ENCODE measurements at regions not wholly inside any gene's neighbourhood (a gene's known extent, or its start where the extent isn't known, plus 50 kb on each side); places are given as distances from the start of the nearest gene placed in this dataset.

DNA sequence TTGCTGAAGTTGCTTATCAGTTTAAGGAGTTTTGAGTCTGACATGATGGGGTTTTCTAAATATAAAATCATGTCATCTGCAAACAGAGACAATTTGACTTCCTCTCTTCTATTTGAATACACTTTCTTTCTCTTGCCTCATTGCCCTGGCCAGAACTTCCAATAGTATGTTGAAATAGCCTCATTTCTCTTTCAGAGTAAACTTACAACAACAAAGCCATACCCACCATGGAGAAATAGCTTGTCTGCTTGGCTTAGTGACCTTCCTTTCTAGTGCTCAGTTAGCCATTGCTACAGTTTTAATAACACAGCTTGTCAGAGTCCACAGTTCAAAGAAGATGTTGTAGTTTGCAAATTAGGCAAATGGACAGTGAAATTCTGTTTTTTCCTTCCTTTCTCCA is 228.0 kb downstream of the ETAA1 start:
- DNase-seq (ENCODE audit: low read depth in 2 of 2), result no peak

DNA sequence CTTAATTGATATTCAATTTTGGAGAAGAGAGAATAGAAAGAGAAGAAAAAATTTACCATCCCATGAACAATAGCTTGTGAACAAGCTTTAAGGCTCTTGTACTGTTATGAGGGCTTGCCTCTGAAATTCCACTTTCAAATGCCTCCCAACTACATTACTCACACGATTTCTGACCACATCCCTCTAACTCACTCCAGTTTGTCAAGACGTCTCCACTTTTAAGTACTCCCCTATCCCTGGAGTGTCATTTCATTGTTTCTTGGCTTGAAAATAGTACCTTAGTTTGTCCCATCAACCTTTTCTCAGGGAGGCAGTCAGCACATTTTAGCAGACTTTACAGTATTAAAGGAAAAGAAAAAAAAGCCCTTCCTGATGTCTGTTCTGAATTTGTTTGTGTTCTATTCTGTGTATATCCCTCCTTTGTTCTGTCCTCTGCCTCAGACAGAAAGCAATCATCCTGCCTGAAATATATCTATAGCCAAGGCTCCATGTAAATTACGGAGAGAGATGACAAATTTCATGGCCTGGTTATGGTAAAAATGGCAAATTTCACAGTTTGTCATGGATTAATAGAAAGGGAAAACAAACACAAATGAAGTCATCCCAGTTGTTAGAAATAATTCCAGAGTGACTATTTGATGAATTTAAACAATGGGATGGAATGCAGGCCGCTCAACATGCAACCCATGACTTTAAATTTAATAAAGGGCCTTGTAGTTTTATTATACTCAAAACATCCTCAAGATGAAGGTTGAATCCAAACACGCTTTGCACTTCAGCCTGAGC is 228.8 kb downstream of the ETAA1 start:
- DNase-seq (ENCODE audit: low read depth in 2 of 2), result no peak

DNA sequence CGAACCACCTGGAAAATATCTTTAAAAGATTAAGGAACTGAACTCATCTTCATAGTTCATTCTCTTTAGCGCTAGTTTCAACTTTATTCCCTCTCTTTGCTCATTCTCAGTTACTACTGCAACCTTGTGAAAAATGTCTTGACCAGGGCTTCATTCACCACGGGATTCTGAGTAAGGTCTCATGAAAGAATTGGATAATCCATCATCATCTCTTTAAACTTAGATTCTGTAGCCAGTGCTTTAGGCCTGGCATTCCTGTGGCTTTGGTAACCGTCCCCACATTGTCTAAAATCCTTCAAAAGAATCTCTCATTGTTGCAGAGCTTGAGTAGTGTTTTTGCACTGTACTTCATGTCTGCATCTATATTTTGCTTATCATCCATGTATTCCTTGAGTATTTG is 229.5 kb downstream of the ETAA1 start:
- no peak for DNase-seq (ENCODE audit: low read depth in 2 of 2)

DNA sequence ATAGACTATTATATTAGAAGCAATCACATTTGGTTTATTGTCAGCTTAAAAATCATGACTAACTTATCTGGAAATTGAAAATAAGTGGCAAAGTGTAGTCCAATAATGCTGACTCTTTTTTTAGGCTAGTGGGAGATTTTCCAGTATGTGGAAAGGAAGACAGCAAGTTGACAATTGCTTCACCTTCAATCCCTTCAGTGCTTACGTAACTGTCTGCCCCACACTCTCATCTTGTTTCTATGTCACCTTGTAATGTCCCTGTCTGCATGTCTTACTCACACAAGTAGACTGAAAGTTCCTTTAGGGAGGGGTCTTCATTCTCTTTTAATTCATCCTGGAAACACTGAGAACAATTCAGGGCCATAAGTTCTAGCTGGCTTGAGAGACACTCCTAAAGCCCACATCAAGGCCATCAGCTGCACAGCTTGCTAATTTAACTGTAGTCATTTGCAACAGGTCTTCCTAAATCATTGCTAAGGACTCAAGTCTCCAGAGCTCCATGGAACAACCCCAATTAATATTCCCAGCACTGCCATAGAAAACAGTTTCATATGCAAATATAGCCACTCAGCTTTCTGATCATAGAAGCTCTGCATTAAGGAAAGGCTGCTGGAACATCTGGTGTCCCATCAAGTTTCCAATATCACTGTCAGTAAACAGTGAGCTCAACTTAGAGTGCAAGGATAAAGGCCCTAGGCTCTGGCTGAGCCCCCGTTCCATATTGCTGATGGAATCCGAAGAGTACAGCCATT is 230.5 kb downstream of the ETAA1 start:
- no peak for DNase-seq (ENCODE audit: low read depth in 2 of 2)

DNA sequence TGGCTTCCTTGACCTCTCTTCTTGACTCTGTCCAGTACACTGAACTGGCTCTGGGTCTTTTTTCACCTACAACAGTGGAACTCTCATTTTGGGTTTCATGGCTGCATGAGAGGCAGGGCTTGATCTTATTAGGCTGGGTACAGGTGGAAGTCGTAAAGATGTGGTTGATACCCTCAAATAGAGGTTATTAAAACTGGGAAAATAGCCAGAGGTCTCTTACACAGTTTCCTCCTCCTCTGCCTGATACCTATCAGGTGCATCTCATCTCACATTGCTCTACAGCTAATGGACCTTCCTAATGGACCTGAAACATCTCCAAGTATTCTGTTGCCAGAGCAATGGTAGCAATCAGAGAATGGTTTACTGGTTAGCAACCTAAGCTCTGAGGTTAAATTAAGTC is 231.8 kb downstream of the ETAA1 start:
- no peak for DNase-seq (ENCODE audit: low read depth in 2 of 2)

DNA sequence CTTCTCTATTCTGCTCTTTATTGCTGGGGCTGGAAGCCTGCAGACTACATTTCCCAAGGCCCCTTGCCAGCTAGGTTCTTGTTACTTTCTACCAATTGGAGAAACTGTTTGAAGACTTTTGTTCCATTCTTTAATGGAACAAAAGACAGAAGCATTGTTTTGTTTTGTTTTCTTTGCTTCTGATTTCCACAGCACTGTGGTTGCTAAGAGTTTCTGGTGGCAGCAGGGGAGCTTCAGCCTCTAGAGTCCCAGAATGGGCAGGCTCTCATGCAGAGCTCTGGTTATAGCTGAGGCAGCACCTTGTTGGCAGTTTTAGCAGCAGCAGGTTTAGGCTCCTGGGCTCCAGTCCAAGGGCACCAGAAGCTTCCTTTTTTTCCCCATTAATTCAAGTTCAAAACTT is 234.3 kb downstream of the ETAA1 start:
- DNase-seq (ENCODE audit: low read depth in 2 of 2), result no peak

DNA sequence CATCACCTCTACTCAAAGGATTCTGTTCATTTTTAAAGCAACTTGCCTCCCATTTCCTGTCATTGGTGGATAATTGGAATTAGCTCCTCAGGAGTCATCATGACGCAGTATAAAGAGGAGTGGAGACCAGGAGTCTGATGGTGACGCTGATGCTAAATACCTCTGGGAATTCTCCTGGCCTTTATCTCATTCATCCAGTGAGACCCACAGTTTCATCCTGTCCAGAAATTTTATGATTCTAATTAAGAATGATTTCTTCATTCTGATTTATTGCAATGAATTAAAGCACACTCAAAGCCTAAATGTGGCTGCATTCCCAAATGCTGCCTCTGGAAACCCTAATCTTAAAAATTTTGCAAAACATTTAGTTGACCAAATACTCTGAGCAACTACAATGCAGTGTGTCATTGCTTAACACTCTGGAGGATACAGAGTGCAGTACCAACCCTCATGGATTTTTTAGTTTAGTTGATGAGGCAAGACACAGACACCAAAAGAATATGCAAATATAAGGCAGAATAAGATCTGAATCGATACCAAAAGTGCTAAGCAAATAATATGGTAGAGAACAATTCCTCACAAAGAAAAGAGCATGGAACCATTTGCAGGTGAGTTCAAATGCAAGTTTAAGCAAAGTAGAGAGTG is 236.2 kb downstream of the ETAA1 start:
- no peak for DNase-seq (ENCODE audit: low read depth in 2 of 2)

DNA sequence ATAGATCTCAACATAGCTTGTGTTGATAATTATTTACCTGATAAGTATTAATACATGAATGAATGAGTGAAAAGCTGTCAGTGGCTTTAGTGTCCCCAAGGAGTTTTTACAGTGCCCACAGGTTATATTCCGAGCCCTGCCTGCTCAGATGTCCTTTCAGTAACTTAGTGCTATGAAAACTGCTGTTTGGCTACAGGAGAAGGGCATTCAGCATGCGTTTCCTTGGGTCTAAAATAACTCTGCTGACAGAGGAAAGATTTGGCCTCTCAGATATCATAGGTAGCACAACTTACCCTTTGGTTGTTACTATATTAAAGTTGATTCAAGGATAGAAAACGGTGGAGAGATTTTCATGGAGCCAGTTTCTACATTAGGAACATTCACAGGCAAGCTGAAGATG is 241.0 kb downstream of the ETAA1 start:
- no peak for DNase-seq (ENCODE audit: low read depth in 2 of 2)

DNA sequence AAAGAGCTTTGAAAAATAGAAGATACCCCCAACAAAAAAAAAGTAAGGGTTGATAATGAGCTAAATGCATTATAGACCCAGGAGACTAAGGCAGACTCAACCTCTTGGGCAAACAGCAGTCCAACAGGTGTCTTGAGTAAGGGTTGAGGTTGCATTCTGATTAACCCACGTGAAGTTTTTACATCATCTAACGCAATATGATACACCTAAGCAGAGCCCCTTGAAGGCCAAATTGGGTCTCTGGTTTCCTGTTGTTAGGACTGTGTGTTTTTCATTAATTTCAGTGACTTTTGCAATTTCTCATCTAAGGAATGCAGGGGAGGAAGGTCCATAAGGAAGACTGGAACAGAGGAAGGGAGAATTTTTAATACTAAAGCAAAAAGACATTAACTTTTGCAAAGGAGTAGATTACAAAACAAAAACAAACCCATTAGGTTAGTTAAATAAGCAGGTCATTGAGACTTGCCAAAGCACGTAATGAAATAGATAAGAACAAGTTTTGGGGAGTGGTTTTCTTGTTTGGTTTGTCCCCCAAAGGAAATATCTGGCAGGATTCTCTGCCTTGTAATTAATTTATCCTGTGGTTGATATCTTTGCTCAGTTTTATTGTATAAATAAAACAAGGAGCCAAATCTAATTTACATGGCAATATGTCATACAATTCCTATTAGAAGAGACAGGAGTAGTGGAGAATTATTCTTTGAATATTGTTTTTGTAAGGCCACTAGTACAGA is 244.3 kb downstream of the ETAA1 start:
- no peak for DNase-seq (ENCODE audit: low read depth in 2 of 2)

DNA sequence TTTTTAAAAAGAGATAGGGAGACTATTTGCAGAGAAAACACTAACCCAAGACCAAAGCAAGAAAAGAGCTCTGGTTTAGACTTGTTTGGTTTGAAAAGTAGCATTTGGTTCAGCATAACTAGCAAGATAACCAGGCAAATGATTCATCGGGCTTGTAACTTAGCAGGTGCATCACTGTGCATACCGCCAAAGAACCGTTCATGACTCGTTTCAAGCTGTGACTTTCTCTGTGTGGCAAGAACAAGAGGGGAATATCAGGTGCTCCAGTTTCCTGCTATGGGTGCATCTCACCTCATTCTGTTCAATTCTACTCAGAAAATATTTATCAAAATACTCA is 244.9 kb downstream of the ETAA1 start:
- DNase-seq (ENCODE audit: low read depth in 2 of 2), result no peak

DNA sequence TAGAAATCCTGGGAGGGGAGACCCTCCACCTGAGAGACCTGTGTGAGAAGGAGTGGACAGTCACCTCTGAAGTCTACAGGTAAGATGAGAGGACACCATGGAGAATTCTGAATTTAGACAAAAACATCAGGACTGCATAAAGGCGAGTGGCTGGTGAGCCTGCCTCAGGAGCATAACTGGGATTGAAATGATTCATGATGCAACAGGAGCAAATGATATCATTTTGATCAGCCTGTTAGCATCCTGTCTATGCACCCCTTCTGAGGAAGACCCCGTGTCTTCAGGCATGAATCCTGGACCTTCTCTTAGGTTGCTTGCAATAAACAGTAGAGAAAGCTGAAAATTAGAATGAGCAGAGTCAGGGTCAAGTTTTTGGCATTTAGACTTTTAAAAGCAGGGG is 245.8 kb downstream of the ETAA1 start:
- DNase-seq (ENCODE audit: low read depth in 2 of 2), result no peak

DNA sequence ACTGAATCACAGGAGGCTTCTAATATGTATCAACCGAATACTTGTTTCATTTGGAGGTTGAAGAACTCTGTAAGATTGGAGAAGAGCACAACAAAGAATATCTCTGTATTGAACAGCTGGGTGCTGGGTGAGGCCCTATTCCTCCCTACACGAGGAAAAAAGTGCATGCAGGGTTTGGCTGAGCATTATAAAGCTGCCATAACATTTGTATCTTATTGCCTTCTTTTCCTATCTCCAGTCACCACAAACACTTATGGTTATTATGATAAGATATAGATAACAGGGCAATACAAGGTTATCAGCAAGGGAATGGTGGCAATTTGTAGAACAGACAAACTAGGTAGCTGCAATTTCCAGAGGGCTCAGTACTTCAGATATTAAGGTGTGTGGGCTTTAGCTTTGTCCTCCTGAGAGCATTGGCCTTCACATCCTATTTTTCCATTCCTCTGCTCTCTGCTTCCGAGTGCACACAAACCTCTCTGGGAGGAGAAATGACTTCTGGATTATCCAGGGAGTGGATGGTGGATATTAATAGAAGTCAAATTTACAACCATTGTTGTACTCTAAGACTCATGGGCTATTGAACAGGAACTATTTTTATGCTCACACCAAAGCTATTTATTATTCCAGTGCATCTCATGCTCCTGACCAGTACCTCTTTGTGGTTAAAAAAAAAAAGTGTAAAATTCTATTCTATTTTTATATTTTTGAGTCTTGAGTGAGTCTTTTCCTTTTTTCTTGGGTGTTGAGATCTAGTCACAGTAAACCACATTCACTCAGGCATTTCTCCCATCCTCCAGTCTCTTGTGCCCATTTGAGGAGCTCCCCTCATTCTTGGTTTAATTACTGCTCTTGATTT is 248.4 kb downstream of the ETAA1 start:
- no peak for DNase-seq (ENCODE audit: low read depth in 2 of 2)

DNA sequence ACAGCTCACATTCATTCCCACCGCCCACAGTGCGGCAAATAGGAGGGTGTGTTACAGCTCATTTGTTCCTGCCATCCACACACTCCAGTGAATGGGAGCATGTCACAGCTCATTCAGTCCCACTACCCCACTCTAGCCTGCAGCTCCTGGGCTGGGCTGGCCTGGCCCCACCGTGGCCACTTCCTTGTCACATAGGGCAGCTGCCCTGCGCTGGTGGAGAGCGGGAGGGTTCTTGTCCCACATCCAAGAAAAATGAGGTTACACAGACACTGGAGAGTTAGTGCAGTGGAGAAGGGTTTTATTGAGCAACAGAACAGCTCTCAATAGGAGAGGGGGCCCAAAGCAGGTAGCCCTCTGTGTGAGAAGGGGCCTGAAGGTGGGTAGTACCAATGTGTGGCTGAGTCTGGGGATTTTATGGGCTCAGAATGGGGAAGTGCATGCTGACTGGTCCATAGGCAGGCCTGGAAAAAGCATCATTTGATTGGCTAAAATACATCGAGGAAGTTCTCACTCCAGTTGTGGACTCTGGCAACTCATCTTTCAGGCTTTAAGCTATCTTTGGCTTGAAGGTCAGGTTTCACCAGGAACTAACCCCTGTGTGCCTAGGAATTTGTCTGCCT is 249.7 kb downstream of the ETAA1 start:
- no peak for DNase-seq (ENCODE audit: low read depth in 2 of 2)

DNA sequence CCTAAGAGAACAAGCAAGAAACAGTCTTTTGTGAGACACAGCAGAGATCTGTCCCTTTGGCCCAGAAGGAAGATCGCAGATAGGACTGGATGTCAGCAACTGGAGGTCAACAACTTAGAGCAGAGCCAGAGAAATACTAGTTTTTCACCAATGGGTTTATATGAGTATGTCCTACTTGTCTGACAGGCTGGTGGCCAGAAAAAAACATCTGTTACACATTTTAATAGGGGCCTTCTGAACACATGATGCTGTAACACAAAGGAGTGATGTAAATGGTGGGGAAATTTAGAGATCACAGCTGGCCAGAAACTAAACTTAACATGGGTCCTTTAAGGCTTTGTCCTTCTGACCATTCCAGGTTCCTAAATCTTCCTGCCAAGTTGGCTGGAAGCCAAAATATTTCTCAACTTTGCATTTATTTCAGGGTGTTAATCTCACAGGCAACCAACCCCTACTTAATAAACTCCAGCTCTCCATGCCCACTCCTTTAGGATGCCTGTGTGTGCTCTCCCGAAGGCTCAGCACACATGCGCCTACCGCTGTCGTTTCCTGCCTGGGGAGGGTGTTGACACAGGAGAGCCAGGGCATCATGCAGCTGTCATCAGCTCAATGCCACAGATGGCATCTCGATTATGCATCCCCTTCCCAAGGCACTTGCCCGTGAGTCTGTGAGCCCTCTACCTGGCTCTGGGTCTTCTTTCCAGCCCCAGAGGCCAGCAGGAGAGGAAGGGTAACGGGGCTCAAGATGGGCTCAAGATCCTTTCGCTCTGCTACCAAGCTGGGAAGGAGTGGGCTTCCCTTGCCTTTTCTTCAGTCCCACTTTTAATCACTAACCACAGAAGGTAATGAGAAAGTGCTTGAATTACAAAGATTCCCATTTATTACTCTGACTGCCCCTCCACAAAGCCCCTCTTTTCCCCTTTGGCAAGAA is 252.5 kb downstream of the ETAA1 start:
- DNase-seq (ENCODE audit: low read depth in 2 of 2), result no peak

DNA sequence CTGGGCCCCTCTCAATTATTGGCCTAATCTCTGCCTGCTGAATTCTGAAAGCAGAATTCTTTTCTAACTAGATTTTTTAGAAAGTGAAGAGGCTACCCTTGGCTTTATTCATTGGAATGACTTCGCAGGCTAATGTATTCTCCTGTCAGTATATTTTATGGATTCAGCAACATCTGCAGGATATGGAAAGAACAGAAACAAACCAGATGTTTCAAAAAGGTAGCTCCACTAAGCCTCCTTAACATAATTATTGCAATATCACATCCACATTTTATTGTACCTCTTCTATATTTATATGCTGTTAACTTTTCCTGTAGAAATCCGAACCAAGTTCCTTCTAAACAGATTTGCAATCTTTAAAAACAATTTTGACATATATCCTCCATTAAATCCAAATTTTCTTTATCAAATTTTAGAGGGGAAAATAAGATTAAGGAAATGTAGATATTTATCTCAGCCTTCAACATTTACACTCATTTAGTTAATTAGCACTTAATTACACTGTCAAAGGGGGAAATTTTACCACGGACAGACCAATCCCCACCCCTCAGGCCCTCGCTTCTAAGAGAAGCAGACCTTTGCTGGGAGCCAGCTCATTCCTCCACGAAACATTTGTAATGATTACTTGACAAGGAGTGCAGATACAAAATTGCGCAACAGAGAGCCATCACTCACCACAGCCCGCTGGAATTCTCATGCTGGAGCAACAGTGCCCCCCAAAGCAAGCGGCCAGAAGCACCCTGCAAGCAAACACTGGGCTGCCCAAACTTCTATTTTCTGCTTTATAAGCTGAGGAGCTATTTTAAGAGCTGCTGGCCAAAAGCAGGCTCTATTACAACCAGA is 253.4 kb downstream of the ETAA1 start:
- no peak for DNase-seq (ENCODE audit: low read depth in 2 of 2)

DNA sequence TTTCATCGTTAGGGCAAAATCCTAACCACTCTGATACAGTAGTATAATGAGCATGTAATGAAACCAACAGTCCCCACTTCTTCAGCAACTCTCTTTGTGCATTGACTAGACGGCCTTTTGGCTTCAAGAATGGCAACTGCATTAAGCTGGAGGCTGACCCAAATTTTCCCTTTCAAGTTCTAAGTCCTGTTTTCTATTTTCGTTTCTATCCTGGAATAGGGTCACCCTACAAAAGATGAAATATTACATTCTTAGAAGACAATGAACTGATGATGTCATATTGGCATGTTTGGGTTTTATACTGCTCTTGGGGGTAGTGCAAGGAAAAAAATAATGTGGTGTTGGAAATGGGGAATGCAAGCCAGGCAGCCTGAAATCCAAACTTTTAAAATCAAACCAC is 254.4 kb downstream of the ETAA1 start:
- no peak for DNase-seq (ENCODE audit: low read depth in 2 of 2)

DNA sequence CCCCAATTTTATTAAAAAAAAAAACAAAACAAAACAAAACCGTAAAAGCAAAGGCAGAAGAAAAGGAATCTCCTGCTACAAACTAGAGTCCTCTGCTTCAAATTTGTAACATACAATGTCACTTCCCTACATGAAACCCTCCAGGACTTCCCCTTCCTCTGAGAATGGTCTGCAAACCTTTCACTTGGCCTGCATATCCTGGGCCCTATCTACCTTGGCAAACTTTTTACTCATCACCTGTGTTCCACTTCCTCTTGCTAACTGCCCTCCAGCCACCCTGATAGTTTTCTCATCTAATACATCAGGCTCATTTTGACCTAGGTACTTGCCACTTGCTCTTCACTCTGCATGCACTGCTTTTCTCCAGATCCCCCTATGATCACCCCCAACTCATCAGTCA is 255.5 kb downstream of the ETAA1 start:
- DNase-seq (ENCODE audit: low read depth in 2 of 2), result no peak

DNA sequence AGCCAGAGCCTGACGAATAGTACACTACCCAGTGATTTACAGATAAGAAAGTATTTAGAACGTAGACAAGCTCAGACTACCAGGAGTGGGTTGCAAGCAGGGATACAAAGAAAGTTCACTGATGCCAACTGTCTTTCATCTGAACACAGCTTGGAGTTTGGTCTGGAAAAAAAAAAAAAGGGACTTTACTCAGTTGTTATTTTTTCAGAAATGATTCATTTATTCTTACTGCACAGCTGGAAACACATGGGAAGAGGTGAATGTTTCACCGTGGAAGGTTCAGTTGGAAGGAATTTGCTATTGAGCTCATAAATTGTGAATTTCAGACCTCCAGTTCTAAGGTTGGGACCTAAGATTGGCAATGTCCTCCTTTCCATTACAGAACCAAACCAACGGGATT is 259.7 kb downstream of the ETAA1 start:
- DNase-seq (ENCODE audit: low read depth in 2 of 2), result no peak

DNA sequence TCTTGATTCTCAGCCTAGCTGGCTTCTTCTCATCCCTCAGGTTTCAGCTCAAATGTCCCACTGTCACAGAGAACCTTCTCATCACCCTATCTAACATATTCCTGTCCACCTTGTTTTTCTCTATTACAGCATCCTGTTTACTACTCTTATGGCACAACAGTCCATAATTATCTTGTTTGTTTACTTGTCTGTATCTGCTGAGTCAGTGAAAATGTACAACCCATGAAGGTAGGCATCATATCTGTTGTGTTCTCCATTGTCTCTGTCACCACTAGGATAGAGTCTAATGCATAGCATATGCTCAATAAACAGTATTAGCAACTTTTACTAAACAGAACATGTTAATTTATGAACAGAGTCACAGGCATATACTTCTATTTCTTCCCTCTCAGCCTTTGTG is 261.7 kb downstream of the ETAA1 start:
- no peak for DNase-seq (ENCODE audit: low read depth in 2 of 2)

Data from stimulated activated CD4-positive, alpha-beta T cell treated with anti-CD3 and anti-CD28 coated beads, Interleukin-12 subunit alpha, Interleukin-12 subunit beta, amount 100 ng/mL, for 24 hours (primary cell).